GM12874 (cell line): ENCODE measurements at regions not wholly inside any gene's neighbourhood (a gene's known extent, or its start where the extent isn't known, plus 50 kb on each side); places are given as distances from the start of the nearest gene placed in this dataset.

Experiments
- TF ChIP-seq, protein P1 (sequence below): IDR thresholded peaks from 2 replicates; pipeline ENCODE4 v1.5.1; 2011; ENCODE audit warnings: low read depth, mild to moderate bottlenecking, control low read depth, low read length, moderate library complexity; ENCODE audit not compliant: insufficient read depth

DNA sequence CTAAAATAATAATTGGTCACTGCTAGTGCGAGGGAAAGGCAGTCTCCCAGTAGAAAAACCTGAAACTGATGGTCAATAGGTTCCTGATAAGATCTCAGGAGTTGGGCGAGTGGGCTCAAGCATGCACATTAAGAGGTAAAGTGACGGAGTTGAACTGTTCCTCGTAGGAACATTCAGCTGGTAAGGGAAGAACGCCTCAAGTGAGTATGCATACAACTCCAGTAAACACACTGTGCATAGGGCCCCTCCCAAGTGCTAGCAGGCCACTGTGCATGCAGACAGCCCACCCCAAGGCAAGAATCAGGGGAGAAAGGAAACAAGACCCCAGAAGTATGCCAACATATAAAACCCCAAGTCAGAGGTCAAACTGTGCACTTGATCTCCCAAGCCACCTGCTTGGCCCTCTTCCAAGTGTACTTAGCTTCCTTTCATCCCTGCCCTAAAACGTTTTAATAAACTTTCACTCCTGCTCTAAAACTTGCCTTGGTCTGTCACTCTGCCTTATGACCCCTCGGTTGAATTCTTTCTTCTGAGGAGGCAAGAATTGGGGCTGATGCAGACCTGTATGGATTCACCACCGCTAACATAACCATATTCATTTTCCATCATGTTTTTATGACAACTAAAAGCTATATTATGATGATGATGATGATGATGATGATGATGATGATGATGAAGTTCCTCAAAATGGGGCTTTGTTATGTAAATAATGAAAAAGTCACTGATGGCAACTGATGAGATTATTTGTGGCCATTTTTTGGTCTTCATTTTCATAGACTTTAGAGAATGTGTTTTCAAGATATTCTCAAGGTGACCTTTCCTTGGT is 118.0 kb upstream of the RAB27B start:
- TF ChIP-seq, protein P1, sequence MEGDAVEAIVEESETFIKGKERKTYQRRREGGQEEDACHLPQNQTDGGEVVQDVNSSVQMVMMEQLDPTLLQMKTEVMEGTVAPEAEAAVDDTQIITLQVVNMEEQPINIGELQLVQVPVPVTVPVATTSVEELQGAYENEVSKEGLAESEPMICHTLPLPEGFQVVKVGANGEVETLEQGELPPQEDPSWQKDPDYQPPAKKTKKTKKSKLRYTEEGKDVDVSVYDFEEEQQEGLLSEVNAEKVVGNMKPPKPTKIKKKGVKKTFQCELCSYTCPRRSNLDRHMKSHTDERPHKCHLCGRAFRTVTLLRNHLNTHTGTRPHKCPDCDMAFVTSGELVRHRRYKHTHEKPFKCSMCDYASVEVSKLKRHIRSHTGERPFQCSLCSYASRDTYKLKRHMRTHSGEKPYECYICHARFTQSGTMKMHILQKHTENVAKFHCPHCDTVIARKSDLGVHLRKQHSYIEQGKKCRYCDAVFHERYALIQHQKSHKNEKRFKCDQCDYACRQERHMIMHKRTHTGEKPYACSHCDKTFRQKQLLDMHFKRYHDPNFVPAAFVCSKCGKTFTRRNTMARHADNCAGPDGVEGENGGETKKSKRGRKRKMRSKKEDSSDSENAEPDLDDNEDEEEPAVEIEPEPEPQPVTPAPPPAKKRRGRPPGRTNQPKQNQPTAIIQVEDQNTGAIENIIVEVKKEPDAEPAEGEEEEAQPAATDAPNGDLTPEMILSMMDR, result no peak

DNA sequence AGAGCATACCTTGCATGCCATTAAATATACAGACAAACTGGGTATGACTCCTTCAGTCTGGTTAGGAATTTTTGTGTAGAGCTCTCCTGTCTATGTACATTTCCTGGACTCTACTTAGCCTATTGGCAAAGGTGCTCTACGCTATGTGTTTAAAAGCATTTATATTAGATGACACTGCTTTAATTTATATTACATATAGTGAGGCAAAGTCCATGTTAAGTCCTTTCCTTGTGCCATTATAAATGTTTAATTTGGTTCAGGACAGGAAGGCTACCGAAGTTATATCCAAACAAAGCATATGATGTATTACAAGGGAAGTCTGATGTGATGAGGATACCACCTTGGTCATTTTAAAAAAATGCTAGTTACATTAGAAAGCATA is 117.4 kb upstream of the RAB27B start:
- TF ChIP-seq, protein P1, result no peak

DNA sequence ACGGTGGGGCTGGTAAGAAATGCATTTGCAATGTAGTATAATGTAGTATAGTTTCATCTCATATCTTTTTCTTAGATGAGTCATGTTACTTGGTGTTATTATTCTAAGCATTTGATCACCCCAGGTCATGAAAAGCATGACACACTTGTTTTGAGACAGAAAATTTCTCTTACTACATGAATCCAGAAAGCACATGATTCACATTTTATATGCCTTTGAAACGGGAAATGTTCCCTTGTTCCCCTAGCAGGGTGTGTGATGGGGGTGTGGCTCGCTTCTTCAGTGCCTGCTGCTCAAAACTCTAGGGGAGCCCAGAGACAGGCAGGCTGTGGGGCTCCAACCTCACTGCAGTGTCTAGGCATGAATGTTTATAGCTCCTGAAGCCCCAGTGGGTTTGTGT is 116.0 kb upstream of the RAB27B start:
- TF ChIP-seq, protein P1, result no peak

DNA sequence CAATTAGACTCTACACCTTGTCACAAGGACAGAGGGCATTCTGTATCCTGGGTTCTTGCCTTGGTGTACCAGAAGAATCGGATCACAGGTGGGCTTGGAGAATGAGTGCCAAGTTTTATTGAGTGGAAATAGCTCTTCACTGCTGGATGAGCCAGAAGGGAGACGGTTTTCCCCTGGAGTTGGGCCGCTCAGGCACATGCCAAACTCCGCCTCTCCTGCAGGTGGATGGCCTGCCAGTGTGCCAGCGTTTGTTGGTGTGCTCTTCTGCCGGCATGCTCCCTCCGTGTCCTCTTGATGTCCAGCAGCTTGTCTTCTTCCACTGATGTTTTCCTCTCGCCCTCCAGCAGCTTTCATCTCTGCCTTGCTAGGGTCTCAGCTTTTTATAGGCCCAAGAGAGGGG is 115.5 kb upstream of the RAB27B start:
- TF ChIP-seq, protein P1, result no peak

DNA sequence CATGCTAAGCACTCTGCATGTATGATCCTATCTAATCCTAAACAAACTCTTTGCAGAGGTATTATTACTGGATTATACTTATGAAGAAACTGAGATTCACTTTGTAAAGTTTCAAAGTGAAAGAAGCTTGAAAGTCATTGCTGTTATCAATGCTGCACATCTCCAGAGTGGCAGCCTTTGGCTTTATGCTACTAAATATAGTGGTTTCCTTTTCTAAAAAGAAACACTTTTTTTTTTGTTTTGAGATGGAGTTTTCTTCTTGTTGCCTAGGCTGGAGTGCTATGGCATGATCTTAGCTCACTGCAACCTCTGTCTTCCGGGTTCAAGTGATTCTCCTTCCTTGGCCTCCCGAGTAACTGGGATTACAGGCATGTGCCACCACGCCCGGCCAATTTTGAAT is 114.9 kb upstream of the RAB27B start:
- TF ChIP-seq, protein P1, result no peak

DNA sequence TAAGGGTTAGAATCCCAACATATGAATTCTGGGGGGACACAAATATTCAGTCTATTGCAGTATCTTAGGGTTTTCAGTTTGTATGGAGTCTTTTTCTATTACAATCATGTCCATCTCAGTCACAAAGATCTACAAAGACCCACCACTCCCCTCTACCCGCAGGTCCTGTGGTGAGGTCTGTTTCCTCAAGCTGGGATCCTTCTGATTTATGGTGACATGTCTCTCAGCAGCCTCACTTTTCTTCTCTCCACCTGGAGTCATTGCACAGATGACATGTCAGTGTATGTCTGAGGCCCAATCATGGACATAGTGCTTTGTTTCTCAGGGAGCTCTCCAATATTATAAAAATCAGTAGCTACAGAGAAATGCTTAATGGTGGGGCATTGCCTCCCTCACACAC is 113.4 kb upstream of the RAB27B start:
- TF ChIP-seq, protein P1, result no peak

DNA sequence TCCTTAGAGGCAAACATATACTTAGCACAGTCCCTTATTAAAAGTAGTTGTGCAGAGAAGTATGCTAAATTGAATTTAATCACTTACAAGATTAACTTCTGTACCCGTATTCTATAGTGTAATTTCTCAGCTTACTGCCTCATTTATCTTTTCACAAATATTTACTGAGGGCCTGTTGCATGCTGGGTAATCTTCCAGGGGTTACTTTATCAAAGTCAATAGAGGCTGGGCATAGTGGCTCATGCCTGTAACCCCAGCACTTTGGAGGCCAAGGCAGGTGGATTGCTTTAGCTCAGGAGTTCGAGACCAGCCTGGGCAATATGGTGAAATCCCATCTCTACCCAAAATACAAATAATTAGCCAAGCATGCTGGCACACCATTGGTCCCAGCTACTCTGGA is 111.7 kb upstream of the RAB27B start:
- TF ChIP-seq, protein P1, result no peak
